Myocyte (in vitro differentiated cells): ENCODE measurements at regions not wholly inside any gene's neighbourhood (a gene's known extent, or its start where the extent isn't known, plus 50 kb on each side); places are given as distances from the start of the nearest gene placed in this dataset.
"Not testable (repeated sequence)": the region's sequence is repeated elsewhere in the genome, so short reads cannot be mapped to it uniquely, and the experiment has no call there.

ENCODE experiments used
- DNase-seq: peaks from one replicate; pipeline ENCODE4 v3.0.0-alpha.2; 2012; ENCODE audit warnings: low read depth

- DNase-seq: peak; percentile 84
Measured at GRCh38 chr3:140863580-140864009, 78.0 kb upstream of the SLC25A36 start.

- DNase-seq: no peak
Measured at GRCh38 chr3:140870351-140870750, 71.3 kb upstream of the SLC25A36 start.

GRCh38 chr3:140871022-140871421, 70.6 kb upstream of the SLC25A36 start:
- DNase-seq: no peak

- DNase-seq: not testable (repeated sequence)
Measured at GRCh38 chr3:140872165-140872564, 69.5 kb upstream of the SLC25A36 start.

GRCh38 chr3:140883428-140884040, 58.1 kb upstream of the SLC25A36 start:
- no peak for DNase-seq

- DNase-seq: not testable (repeated sequence)
Measured at GRCh38 chr3:140885697-140886096, 55.9 kb upstream of the SLC25A36 start.
